ENCODE measurements at regions not wholly inside any gene's neighbourhood (a gene's known extent, or its start where the extent isn't known, plus 50 kb on each side); places are given as distances from the start of the nearest gene placed in this dataset.

DNA sequence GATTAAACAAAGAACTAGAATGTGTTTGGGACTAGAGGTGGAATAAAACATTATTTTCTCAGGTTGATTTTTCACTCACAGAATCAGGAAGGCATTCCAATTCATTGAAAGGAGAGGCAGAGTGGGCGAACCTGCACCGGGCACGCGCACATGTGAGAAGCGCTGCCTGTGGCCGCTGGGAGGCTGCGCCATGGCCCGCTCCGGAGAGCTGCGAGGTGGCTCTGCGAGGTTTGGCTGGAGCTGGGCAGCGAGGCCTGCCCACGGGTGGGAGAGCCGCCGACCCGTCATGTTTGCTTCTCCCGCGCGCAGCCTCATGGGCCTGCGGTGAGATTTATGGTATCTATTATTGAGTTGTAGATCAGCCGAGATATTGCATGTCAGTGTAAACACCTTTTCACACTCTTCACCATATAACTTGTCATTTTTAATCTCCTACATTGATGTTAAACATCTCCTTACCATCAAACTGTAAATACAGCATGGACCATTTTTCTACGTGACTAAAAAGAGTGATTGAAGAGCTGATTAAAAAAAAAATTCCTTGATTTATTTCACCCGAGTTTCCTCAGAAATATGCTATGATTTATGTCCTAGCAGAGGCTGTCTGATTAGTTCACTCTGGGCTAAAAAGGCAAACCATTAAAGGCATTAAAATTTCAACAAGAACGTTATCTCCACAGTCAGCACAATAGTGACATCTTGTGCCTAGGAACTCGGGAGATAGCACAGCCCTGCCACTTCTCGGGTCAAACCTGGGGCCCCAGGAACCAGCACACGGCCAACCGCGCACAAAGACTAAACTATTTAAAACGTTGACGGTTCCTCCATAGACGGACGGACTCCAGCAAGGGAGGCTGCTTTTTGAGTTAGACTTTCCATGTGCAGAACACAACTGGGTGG is 96.6 kb upstream of the RNF32 start:
- H3K4me1 ChIP-seq (replicated peaks in 1 of 2) = peaks cover 0 to 2% of the 10 kb centered on the region in 2 donors
- no peak overlapping the region for H3K4me3 ChIP-seq
- H3K27ac ChIP-seq = no peak overlapping the region
- 26 to 100% (median 81%) methylated on average over 3 to 32 of the region's 33 CpGs for WGBS, 10 experiments
- in situ Hi-C loops (cut with MboI; ENCODE audit: low pct_unique_long_range_greater_than_20kb in 2 of 9, low sequenced_read_pairs in 9 of 9, unreplicated experiment in 9 of 9) = no loop called here
- peak in 4 of 8 experiments; percentile 35 to 62 (median 55) for ATAC-seq (replicated peaks in 6 of 8)

DNA sequence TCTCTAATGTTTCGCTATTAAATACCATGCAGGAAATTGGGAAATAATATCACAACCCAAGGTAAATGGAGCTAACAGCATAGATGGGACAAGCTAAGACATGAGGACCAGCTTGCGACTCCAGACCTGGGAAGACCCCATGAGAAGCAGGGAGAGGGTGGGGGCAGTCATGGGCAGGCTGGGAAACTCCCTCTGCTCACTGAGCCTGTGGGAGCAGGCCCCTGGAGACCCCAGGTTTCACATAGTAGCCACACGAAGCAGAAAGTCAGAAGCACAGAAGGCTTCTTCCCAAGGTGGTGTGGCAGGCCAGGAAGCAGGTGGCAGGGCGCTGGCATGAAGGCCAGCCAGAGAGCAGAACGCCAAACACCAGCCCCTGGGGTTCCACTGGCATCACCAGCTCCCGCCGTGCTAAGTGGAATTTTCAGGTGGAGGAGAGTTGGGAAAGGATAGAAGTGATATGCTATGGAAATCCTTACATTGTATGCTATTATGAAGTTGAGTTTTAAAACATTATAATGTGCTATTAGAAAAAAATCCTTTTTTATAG is 99.9 kb upstream of the RNF32 start:
- ATAC-seq (replicated peaks in 6 of 8) = no peak
- no peaks in the 10 kb centered on the region for H3K4me1 ChIP-seq (replicated peaks in 1 of 2)
- H3K4me3 ChIP-seq = no peak overlapping the region
- 13 to 100% (median 78%) methylated on average over 1 to 7 of the region's 7 CpGs for WGBS, 10 experiments
- in situ Hi-C loops (cut with MboI; ENCODE audit: low pct_unique_long_range_greater_than_20kb in 2 of 9, low sequenced_read_pairs in 9 of 9, unreplicated experiment in 9 of 9) = no loop called here
- H3K27ac ChIP-seq = no peak overlapping the region

DNA sequence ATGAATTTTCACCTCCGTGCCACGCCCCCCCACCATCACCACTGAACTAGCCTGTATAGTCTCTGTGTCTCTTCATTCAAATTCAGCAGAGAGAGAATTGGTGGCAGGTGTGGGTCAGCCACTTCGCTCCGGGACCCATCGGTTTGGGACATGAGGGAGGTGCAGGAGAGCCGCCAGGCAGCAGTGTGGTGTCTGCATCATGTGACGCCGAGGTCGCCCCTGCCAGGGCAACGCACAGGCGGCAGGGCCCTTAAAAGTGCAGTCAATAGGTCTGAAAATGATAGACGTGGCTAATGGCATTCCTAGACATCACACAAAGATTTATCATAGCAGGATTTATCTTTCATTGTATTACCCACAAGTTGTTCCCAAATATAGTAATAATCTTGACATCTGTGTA is 100.6 kb upstream of the RNF32 start:
- Histone ChIP-seq H3K27ac (no peak overlapping the region), H3K4me1 (replicated peaks in 1 of 2) (no peaks in the 10 kb centered on the region), H3K4me3 (no peak overlapping the region)
- 0 to 90% (median 37%) methylated on average over 1 to 8 of the region's 12 CpGs; no CpG with 5 or more reads in 2 of the 10 experiments for WGBS, 10 experiments
- in situ Hi-C loops (cut with MboI; ENCODE audit: low pct_unique_long_range_greater_than_20kb in 2 of 9, low sequenced_read_pairs in 9 of 9, unreplicated experiment in 9 of 9) = no loop called here
- no peak for ATAC-seq (replicated peaks in 6 of 8)

DNA sequence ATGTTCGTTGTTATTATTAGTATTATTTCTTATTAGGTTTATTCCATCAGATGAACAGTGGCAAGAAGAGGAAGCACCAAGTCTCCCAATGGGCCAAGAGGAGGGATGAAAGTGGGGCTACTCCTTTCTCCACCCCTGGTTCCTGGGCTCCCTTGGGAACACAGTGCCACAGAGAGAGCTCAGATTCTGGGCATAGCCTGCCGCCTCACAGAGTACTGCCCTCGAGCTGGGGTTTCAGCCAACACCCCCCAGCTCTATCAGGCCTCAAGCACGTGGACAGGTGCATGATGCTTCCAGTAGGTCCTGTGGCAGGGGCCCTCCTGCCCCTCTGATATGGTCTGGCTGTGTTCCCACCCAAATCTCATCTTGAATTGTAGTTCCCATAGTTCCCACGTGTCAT is 103.6 kb upstream of the RNF32 start:
- in situ Hi-C loops (cut with MboI; ENCODE audit: low pct_unique_long_range_greater_than_20kb in 2 of 9, low sequenced_read_pairs in 9 of 9, unreplicated experiment in 9 of 9) = no loop called here
- no peak overlapping the region for H3K27ac ChIP-seq
- no peaks in the 10 kb centered on the region for H3K4me1 ChIP-seq (replicated peaks in 1 of 2)
- WGBS, 10 experiments = 0 to 83% (median 63%) methylated on average over 1 to 3 of the region's 5 CpGs
- ATAC-seq (replicated peaks in 6 of 8) = no peak
- H3K4me3 ChIP-seq = no peak overlapping the region

DNA sequence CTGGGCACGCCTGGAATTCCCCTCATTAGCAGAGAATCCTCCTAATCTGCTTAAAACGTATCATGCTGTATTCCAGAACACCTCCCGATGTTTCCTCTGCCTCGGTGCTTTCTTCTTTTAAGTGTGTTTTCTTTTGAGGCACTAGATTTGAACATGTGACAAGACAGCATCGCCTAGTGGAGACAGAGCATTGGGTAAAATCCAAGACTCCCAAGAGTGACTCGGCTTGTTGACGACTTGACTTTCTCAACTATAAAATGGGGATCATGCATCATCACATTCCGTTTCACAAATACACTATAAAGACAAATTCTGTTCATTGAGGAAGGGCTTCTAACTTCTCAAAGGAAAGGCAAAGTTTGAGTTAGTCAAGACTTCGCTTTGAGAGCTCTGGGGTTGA is 105.6 kb upstream of the RNF32 start:
- 0 to 90% (median 62%) methylated on average over 1 to 8 of the region's 9 CpGs for WGBS, 10 experiments
- ATAC-seq (replicated peaks in 6 of 8) = no peak
- in situ Hi-C loops (cut with MboI; ENCODE audit: low pct_unique_long_range_greater_than_20kb in 2 of 9, low sequenced_read_pairs in 9 of 9, unreplicated experiment in 9 of 9) = no loop called here
- Histone ChIP-seq H3K27ac (no peak overlapping the region), H3K4me1 (replicated peaks in 1 of 2) (no peaks in the 10 kb centered on the region), H3K4me3 (no peak overlapping the region)

DNA sequence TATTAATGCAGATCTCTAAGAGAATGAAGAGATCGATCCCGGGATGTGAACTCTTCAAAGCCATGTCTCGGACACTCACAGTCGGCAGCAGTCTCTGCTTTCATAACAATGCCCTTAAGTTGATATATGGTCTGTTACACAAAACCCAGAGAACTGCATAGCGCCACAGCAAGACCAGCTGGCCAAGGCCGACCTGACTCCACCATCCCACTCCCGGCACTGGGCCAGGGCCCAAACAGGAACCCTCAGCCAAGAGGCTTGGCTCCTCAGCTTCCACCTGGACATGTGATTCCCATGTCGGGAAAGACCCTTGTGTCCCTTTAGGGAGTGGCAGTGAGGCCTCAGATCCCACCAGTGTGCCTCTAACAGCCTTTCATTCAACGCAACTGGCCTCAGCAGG is 106.6 kb upstream of the RNF32 start:
- in situ Hi-C loops (cut with MboI; ENCODE audit: low pct_unique_long_range_greater_than_20kb in 2 of 9, low sequenced_read_pairs in 9 of 9, unreplicated experiment in 9 of 9) = no loop called here
- H3K4me1 ChIP-seq (replicated peaks in 1 of 2) = no peaks in the 10 kb centered on the region
- no peak overlapping the region for H3K27ac ChIP-seq
- WGBS, 10 experiments = 17 to 84% (median 65%) methylated on average over 1 to 8 of the region's 9 CpGs; no CpG with 5 or more reads in 2 of the 10 experiments
- no peak overlapping the region for H3K4me3 ChIP-seq
- no peak for ATAC-seq (replicated peaks in 6 of 8)

DNA sequence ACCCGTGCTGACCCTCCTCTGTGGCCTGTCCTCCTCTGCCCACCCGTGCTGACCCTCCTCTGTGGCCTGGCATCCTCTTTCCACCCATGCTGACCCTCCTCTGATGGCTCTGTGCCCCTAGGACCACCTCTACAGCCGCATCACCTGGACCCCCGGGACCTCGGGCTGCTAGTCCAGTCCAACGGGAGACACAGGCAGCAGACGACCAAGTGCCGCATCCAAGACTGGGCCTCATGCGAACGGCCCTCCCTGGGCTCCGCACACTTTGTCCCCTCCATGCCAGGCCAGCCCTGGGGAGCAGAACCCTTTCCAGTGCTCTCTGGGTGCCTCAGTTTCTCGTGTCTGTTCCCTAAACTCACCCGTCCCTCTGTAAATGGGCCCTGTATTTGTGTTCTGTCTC is 107.2 kb upstream of the RNF32 start:
- Histone ChIP-seq H3K27ac (no peak overlapping the region), H3K4me1 (replicated peaks in 1 of 2) (no peaks in the 10 kb centered on the region), H3K4me3 (no peak overlapping the region)
- ATAC-seq (replicated peaks in 6 of 8) = no peak
- in situ Hi-C loops (cut with MboI; ENCODE audit: low pct_unique_long_range_greater_than_20kb in 2 of 9, low sequenced_read_pairs in 9 of 9, unreplicated experiment in 9 of 9) = no loop called here
- WGBS, 10 experiments = 78 to 100% (median 85%) methylated on average over 1 to 8 of the region's 13 CpGs; no CpG with 5 or more reads in 6 of the 10 experiments

DNA sequence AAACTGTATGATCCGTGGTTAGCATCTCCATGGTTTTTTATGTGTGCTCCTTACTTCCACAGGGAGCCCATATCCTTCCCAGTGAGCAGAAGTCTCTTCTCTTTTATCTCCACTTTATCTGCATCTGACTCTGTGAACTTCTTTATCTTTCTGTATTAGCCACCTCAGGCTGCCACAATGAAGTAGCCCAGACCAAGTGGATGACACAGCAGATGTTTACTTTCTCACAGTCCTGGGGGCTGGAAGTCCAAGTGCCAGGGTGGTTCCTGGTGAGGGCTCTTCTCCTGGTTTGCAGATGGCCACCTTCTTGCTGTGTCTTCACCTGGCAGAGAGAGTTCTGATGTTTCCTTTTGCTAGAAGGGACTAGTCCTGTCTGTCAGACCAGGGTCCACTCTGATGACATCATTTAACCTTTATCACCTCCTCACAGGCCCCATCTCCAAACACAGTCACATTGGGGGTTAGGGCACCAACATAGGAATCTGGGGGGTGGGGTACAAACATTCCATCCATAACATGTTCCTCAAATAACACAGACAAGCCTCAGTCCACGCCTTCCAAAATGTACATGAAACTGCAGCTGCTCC is 108.5 kb upstream of the RNF32 start:
- 0 to 67% (median 40%) methylated on average over 1 to 2 of the region's 2 CpGs; no CpG with 5 or more reads in 5 of the 10 experiments for WGBS, 10 experiments
- Histone ChIP-seq H3K4me1 (replicated peaks in 1 of 2) (no peaks in the 10 kb centered on the region), H3K27ac (no peak overlapping the region), H3K4me3 (no peak overlapping the region)
- in situ Hi-C loops (cut with MboI; ENCODE audit: low pct_unique_long_range_greater_than_20kb in 2 of 9, low sequenced_read_pairs in 9 of 9, unreplicated experiment in 9 of 9) = no loop called here
- no peak for ATAC-seq (replicated peaks in 6 of 8)

DNA sequence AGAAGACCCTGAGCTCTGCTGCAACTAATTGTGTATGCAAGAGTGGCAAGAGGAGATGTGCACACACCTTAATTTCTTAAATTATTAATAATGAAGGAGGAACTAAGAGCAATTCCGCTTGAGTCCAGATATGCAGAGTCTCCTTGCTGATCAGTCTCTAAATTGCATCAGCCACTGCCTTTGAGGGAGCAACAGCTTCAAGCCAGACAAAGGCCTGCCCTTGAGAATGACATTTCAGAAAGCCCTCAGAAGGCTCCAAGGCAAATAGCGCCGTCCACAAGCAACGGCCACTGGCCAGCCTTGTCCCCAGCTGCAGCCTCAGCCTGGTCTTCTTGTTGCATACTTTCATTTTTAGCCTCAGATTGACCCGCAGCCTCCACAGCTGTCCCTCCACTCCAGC is 110.6 kb upstream of the RNF32 start:
- in situ Hi-C loops (cut with MboI; ENCODE audit: low pct_unique_long_range_greater_than_20kb in 2 of 9, low sequenced_read_pairs in 9 of 9, unreplicated experiment in 9 of 9) = no loop called here
- WGBS, 10 experiments = 6 to 93% (median 60%) methylated on average over 1 to 4 of the region's 5 CpGs; no CpG with 5 or more reads in 1 of the 10 experiments
- Histone ChIP-seq H3K4me1 (replicated peaks in 1 of 2) (no peaks in the 10 kb centered on the region), H3K4me3 (no peak overlapping the region), H3K27ac (no peak overlapping the region)
- peak in 3 of 8 experiments; percentile 52 to 79 (median 65) for ATAC-seq (replicated peaks in 6 of 8)

DNA sequence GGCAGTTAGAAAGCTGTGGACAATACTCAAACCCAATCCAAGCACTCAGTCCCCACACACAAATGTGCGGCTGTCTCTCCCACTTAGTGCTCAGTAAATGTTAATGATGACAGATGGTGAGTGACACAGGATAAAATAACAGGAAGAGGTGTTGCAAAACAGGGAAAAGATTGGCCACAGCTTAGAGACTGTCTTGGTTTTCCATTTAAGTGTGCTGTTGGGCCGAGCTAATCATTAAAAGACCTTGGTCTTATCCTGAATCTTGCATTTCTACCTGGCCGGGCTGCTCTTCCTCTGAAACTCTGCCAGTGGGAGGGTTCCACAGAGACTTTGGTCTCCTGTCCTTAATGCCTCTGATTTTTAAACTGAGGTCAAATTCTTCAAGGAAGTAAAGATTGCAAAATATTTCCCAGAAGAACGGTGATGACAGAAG is 113.1 kb upstream of the RNF32 start:
- 0 to 95% (median 71%) methylated on average over 1 to 4 of the region's 4 CpGs; no CpG with 5 or more reads in 1 of the 10 experiments for WGBS, 10 experiments
- in situ Hi-C loops (cut with MboI; ENCODE audit: low pct_unique_long_range_greater_than_20kb in 2 of 9, low sequenced_read_pairs in 9 of 9, unreplicated experiment in 9 of 9) = no loop called here
- H3K4me3 ChIP-seq = no peak overlapping the region
- ATAC-seq (replicated peaks in 6 of 8) = no peak
- H3K27ac ChIP-seq = no peak overlapping the region
- no peaks in the 10 kb centered on the region for H3K4me1 ChIP-seq (replicated peaks in 1 of 2)

DNA sequence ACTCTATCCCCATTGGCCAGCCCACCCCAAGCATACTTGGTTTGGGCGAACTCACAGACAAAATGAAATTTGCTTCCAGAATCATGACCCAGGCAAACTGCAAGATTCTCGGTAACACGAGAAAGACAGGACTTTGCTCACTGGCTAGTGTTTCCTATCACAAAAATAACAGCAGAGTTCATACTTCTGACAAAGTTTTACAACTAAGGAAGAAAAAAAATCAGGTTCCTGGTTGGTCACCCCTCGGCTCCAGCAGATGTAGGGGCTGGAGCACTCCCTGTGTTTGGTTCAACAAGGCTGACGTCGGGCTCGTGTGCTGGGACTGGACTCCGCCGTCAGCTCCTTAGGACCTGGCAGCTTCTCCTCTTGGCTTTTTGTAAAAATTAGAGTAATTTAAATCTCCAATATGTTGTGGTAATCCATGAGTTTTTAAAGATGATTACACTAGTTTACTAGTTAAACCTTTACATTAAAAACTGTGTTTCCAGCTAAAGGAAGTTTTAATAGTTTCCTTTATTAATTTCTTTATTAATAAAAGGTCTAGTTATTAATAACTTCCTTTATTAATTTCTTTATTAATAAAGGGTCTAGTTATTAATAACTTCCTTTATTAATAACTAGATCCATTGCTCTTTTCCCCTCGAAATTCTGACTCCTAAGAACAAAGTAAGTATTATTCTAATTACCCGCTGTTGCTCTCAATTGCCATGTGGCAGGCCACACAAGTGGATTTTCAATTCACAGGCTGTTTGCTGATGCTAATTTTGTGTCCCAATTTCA is 115.6 kb upstream of the RNF32 start:
- in situ Hi-C loops (cut with MboI; ENCODE audit: low pct_unique_long_range_greater_than_20kb in 2 of 9, low sequenced_read_pairs in 9 of 9, unreplicated experiment in 9 of 9) = no loop called here
- no peak overlapping the region for H3K27ac ChIP-seq
- no peak overlapping the region for H3K4me3 ChIP-seq
- ATAC-seq (replicated peaks in 6 of 8) = no peak
- 28 to 96% (median 74%) methylated on average over 3 to 10 of the region's 11 CpGs for WGBS, 10 experiments
- H3K4me1 ChIP-seq (replicated peaks in 1 of 2) = no peaks in the 10 kb centered on the region

DNA sequence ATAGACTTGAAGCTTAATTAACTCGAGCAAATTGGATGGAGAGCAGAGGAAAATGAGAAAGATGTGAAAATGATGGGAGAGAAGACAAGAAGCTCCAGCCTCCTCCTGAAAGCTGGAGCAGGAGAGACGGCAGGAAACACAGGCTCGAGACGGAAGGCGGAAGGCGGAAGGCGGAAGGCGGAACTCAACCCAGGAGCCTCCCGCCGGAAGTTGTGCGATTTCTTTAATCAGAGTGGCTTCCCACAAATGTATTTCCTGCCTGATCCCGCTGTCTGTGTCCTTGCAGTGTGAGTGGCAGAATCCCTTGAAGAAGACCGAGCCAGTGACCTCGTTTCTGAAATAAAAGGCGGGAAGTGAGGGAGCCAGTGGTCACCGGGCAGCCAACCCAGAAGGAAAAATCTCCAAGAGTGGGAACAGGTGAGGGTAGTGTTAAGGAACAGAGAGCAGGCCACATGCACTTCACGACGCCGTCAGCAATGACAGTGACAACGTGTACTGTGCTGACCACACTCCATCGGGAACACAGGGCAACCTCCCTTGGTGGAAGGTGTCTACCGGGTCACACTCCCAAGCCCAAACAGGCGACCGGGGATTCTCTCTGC is 117.0 kb upstream of the RNF32 start:
- WGBS, 10 experiments = 42 to 90% (median 73%) methylated on average over 1 to 20 of the region's 24 CpGs; no CpG with 5 or more reads in 1 of the 10 experiments
- Histone ChIP-seq H3K27ac (no peak overlapping the region), H3K4me1 (replicated peaks in 1 of 2) (no peaks in the 10 kb centered on the region), H3K4me3 (no peak overlapping the region)
- in situ Hi-C loops (cut with MboI; ENCODE audit: low pct_unique_long_range_greater_than_20kb in 2 of 9, low sequenced_read_pairs in 9 of 9, unreplicated experiment in 9 of 9) = no loop called here
- ATAC-seq (replicated peaks in 6 of 8) = no peak
